HG03571 (cell line): ENCODE measurements at regions not wholly inside any gene's neighbourhood (a gene's known extent, or its start where the extent isn't known, plus 50 kb on each side); places are given as distances from the start of the nearest gene placed in this dataset.
"Not testable (repeated sequence)": the region's sequence is repeated elsewhere in the genome, so short reads cannot be mapped to it uniquely, and the experiment has no call there.

Experiments used
- ATAC-seq: cut with Tn5 transposase; IDR thresholded peaks from one replicate; pipeline ENCODE4 v1.9.1; 2021; ENCODE audit not compliant: unreplicated experiment

GRCh38 chr6:21909321-21909720, 315.8 kb downstream of the SOX4 start:
- ATAC-seq: no peak

- no peak for ATAC-seq
Measured at GRCh38 chr6:21911208-21911607, 317.7 kb downstream of the SOX4 start.

- no peak for ATAC-seq
Measured at GRCh38 chr6:21912151-21912832, 318.7 kb downstream of the SOX4 start.

GRCh38 chr6:21914121-21914973, 320.8 kb downstream of the SOX4 start:
- no peak for ATAC-seq

- ATAC-seq: no peak
Measured at GRCh38 chr6:21915707-21916260, 322.2 kb downstream of the SOX4 start.

- ATAC-seq: no peak
Measured at GRCh38 chr6:21918041-21918440, 324.5 kb downstream of the SOX4 start.

- ATAC-seq: no peak
Measured at GRCh38 chr6:21918666-21919065, 325.1 kb downstream of the SOX4 start.

GRCh38 chr6:21922086-21922485, 328.5 kb downstream of the SOX4 start:
- no peak for ATAC-seq

GRCh38 chr6:21924002-21924401, 330.5 kb downstream of the SOX4 start:
- ATAC-seq: no peak

GRCh38 chr6:21928827-21929226, 335.3 kb downstream of the SOX4 start:
- no peak for ATAC-seq

GRCh38 chr6:21931641-21932335, 338.2 kb downstream of the SOX4 start:
- no peak for ATAC-seq

- no peak for ATAC-seq
Measured at GRCh38 chr6:21933351-21933750, 339.8 kb downstream of the SOX4 start.

GRCh38 chr6:21935142-21935541, 341.6 kb downstream of the SOX4 start:
- no peak for ATAC-seq

GRCh38 chr6:21935561-21936028, 342.0 kb downstream of the SOX4 start:
- ATAC-seq: no peak

- no peak for ATAC-seq
Measured at GRCh38 chr6:21937466-21937865, 343.9 kb downstream of the SOX4 start.

- not testable (repeated sequence) for ATAC-seq
Measured at GRCh38 chr6:21939066-21939465, 345.5 kb downstream of the SOX4 start.

- no peak for ATAC-seq
Measured at GRCh38 chr6:21941926-21942325, 348.4 kb downstream of the SOX4 start.

- no peak for ATAC-seq
Measured at GRCh38 chr6:21942897-21943296, 349.3 kb downstream of the SOX4 start.

- ATAC-seq: no peak
Measured at GRCh38 chr6:21946298-21946783, 350.5 kb downstream of the PRL start.

- ATAC-seq: not testable (repeated sequence)
Measured at GRCh38 chr6:21947227-21947626, 349.6 kb downstream of the PRL start.

GRCh38 chr6:21947731-21948386, 349.0 kb downstream of the PRL start:
- no peak for ATAC-seq
